Stimulated activated CD8-positive, alpha-beta memory T cell treated with anti-CD3 and anti-CD28 coated beads, Interleukin-4, amount 100 ng/mL, for 24 hours (primary cell): ENCODE measurements at regions not wholly inside any gene's neighbourhood (a gene's known extent, or its start where the extent isn't known, plus 50 kb on each side); places are given as distances from the start of the nearest gene placed in this dataset.

Source experiments
- DNase-seq: peaks from one replicate; pipeline ENCODE4 v3.0.0-alpha.2; 2020; ENCODE audit warnings: low read depth

DNA sequence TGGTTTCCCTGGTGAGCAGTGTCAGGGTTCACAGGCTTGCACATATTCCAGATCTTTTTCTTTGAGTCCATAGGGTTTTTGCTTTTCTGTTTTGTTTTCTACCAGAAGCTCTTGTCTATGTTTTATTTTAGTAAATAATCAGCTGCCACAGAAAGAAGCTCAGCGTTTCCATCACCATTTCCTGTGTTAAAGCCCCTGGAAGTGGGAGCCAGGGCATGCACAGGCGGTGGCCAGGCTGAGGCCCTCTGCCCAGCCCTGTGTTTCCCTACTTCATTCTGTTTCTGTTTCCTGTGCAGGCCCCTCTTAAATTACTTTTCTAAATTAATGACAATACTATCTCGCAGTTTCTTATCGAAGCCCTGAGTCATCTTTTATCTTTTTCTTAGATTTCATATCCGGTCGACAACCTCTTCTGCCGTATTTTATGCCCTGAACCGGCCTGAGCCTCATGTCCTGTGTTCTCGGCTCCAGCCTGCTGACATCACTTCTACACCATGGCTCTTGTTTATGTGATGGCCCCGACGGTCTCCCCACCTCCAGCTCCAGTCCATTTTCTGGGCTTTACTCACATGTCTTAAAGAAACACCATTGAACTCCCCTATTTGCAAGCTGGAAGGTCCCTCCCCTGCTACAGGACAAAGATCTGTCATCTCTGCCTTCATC is 442.2 kb downstream of the TCERG1L start:
- no peak for DNase-seq

DNA sequence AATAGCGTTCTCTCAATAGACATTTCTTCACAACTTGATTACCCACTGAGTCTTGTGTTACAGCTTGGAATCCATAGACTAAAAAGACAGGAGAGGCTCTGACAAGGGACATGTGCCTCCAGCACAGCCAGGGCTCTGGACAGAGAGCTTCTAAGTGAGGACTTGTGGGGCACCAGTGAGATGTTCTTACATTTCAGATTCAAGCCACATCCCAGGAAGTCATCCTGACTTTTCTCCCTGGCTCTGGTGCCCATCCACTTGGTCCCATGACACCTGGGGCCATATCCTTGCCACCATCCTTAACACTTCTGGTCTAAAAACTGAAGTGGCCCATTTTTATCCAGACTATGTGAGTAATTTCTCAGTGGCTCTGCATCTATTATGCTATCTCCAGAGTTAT is 440.1 kb downstream of the TCERG1L start:
- DNase-seq, result no peak

DNA sequence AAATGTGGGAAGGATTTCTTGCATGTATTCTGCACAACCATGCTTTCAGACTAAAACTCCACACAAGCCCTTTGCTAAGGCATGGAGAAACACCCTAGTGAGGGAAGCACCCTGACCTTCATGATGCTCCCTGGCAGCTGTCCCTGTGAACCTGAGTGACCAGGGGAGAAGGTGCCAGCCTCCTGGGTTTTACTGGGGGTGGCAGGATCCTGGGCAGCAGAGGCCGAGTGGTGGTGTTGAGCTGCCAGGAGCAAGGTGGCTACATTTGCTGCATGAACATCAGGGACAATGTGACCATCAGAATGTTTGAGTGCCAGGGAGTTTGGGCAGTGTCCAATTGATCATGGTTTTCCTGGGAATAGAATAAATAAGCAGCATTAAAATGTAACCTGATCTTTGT is 437.9 kb downstream of the TCERG1L start:
- no peak for DNase-seq

DNA sequence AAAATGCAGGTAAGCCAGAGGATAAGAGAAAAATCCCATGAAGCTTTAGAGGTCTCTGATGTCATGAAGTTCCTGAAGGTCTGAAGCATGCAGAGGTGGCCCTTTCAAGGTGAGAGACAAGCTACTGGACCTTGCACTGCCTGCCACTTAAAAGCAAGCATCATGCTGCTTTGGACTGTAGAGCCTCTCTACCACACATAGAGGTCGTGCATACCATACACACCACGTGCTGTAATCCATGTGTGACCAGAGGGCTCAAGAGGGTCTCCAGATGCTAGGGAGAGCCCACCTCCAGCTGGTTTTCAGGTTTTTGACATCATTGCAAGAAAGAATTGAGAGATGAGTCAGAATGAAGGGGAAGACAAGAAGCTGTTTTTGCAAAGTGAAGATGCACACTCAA is 436.4 kb downstream of the TCERG1L start:
- DNase-seq, result no peak

DNA sequence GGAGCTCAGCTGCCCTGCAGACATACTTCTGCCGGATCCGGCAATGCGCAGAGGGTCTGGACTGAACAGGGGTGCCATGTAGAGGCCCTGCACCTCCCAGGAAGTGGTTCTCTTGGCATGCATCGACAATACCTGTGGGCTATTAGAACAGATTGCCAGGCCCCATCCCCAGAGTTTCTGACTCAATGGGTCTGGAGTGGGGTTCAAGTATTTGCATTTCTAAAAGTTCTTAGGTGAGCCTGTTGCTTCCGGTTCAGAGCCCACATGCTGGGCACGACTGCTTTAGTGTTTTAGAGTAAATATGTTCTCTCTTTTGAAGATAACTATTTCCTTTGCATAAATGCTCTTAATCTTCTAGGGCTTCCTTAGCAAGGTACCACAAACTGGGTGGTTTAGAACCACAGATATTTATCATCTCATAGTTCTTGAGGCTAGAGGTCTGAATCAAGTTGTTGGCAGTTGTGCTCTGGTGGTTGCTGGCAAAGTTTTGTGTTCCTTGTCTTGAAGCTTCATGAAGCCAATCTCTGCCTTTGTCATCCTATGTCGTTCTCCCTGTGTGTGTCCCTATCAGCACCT is 435.5 kb downstream of the TCERG1L start:
- no peak for DNase-seq

DNA sequence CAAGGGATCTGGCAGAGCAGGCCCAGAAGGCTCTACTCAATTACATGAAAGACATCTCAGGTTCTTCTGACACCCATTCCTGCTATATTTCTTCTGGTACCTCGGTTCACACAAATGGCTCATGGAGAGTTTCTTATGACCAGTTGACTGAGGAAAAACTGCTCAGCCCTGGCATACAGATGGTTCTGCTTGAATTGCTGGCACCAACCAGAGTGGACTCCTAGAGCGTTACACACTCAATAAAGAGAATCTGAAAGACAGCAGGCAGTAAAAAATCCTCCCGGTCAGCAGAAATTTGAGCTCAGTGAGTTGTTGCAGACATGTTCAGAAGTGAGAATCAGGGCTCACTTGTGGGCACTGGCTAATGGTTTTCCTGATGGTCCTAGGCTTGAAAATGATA is 434.4 kb downstream of the TCERG1L start:
- DNase-seq, result no peak

DNA sequence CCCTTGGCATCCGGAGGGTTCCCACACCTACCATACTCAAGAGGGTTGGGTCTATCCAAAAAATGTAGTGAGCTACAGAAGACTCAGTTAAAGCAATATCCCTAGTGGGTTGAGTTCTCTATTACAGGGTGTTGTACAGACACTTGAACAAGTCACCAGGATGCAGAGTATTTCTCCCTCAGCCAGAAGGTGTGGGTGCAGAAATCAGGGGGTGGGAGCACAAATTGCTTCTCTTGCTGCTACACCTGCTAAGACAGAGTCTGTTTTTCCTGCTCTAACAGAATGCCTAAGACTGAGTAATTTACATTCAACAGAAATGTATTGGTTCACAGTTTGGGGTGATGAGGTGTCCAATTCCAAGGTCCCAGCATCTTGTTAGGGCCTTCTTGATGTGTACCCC is 433.4 kb downstream of the TCERG1L start:
- DNase-seq, result no peak

DNA sequence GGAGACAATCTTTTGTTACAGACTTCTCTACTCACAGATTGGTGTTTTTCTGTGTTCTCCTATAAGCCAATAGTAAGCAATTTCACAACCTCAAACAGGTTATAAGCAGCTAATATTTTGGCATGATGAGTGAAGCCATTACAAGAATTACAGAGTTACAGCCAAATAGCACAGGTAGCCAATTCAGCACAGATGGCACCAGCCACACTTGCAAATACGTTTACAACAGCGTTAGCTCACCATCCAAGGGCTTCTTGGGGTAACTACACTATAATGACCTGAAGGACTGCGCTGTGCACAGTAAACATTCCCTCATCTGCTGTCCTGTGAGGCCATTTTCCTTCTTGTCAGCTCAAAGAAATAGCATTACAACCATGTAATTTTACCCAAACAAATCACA is 428.6 kb downstream of the TCERG1L start:
- no peak for DNase-seq

DNA sequence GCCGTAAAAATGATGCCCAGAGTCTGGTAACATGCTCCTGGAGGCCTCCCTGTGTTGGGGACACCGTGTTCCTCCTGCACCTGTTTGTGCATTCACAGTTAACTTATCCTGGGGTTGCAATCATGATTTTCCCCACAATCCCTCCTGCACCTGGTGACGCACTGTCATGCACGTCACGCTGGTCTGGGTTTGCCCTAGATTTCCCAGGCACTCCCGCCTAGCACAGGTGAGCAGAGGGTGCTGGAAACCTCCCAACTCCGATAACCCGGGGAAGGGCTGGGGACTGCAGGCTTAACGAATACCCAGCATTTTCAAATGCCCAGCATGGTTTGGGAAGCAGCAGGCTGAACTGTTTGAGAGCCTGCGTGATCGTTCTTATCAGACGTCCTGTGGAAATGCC is 427.1 kb downstream of the TCERG1L start:
- no peak for DNase-seq

DNA sequence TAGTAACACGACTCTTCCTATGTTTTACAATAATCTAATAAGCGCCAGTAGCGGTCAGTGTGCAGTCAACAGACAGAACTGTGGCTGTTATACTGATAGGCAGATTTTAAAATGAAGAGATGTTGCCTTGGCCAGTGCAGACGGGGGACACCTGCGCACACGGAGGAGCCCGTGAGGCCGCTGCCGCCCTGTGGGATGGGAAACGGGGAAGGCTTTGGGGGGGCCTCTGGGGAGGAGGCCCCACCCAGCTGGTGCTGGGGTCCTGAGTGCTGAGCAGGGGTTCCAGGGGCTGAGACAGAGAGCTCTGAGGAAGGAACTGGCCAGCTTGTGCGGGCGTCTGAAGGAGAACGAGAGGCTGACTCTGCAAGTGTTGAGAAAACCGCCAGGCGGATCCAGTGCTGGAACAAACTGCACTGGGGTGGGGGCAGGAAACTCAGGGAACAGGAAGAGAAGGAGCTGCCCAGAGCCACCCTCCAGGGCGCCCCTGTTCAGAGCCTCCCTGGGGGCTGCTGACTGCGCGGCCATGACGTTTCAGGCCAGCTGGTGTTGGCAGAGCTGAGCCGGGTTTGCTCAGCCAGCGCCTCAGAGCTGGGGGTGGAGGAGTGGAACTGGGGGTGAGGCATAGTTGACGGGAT is 426.4 kb downstream of the TCERG1L start:
- no peak for DNase-seq

DNA sequence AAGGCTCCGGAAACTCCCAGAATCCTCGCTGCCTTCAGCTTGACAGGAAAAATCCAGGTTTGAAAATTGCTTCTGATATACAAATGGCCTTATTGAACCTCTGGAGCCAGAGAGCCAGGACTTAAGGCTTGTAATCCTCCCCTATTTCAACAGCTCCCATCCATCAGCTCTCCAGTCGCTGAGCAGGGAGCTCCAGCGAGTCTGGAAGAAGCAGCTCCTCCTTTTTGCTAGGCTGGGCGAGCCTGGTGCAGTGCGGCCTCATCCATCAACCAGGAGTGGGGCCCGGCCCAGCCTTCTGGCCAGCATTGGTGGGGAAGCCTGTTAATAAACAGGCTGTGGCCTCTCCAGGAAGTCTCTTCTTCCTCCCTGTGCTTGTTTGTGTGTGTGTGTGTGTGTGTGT is 424.4 kb downstream of the TCERG1L start:
- no peak for DNase-seq

DNA sequence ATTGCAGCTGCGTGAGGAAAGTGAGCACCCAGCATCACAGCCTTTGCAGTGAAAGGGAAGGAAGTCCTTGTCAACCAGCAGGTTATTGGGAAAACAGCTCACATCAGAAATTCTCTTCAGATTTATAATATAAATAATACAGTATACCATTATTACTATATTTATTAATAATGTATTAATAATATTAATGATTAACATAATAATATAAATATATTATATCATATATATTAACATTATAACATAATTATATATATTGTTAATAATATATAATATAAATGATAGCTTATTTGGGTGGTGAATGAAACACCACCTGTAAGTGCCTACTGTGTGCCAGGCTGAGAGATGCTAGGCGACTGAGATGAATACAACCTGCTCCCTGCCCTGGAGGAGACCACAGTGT is 423.0 kb downstream of the TCERG1L start:
- no peak for DNase-seq

DNA sequence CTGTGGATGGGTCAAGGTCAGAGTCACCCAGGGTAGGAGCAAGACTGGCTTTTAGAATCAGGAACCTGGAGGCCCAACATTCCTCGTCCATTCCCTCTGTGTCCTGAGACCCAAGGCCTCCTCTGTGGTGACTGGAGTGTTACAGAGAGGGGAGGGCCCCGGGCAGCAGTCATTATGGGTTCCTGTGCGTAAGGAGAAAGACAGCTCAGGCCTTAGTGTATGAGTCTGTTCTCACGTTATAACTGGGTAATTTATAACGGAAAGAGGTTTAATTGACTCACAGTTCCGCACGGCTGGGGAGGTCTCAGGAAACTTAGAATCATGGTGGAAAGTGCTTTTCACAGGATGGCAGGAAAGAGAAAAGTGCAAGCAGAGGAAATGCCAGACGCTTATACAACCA is 422.3 kb downstream of the TCERG1L start:
- no peak for DNase-seq

DNA sequence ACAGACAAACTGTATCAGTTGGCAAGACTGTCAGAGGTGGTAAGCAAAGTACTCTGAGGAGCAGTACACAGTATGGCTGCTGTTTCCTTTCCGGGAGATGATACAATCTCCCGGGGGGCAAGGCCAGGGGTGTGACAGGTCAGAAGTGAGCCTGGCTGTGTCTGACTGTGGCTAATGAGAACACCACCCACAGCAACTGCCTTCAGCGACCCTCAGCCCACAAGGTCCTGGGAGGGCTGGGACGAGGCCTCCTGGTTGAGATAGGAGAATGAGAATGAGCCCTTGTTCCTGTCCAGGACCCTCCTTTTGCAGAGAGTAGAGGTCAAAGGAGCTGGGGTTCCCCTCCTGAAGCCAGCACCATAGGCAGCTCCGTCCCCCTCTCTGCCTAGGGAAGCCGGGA is 421.7 kb downstream of the TCERG1L start:
- no peak for DNase-seq

DNA sequence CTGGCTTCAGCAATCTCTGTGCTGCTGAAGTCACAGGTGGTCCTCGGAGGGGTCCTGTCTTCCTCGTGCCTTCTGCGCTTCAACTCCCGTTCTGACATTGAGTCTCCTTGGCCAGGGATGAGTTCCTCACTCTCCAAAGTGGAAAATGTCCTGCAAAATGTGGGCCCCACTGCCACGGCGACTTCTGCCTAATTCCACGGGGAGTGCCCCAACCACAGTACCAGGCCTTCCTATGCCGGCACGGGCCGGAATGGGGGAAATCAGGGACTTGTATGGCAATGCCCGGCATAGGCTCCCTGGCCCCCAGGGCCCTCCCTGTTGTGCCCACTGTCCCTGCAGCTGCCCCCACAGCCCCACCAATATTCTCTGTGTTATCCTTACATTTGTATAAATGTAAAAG is 420.5 kb downstream of the TCERG1L start:
- no peak for DNase-seq

DNA sequence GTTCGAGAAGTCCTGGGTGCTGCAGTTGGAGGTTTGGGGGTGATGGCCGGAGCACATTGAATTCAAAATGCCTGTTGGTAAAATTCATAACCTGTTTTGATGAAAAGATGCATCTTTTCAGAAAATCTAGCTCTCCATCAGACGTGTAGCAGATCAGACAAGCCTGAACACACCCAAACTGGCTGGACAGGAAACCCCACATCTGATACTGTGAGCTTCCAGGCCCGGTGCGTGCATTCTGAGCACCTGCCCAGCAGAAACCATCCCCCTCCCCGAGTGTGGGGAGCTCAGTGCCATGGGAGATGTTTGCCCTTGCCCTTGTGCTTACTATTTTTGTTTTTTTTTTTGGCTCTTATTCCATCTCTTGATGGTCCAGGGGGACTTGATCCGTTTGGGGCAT is 417.1 kb downstream of the TCERG1L start:
- DNase-seq, result no peak

DNA sequence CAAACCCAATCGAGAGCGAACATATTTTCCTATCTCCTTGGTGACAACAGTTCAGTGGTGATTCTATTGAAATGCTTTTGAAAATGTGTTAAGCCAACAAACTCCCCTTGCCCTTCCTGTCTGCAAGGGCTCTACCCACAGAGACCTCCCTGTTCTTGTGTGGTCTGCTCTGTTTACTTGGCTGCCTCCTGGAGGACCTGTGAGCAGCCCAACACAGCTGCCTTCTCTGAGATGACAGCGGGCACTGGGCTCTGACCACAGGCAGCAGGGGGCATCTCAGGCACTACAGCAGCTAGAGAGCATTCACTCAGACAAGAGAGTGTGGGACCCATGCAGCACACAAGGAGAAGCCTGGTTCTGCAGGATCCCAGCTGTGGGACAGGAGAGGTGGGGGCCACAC is 416.4 kb downstream of the TCERG1L start:
- no peak for DNase-seq

DNA sequence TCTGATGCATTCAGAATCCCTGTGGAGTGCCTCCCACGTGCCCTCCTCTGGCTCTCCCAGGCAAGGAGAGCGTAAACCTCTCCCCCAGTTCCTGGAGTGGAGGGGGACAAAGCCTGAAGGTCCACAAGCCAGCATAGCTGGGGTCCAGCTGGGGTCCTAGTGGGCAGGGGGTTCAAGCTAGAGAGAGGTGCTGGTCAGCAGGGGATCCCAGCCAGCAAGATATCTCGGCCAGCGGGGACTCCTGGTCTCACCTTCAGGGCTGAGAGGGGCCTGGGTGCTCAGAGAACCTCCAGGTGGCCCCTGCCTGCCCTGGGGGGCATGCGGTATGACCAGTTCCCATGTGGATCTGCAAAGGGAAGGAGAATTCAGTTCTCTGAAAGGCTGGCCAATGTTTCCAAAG is 413.7 kb downstream of the TCERG1L start:
- no peak for DNase-seq

DNA sequence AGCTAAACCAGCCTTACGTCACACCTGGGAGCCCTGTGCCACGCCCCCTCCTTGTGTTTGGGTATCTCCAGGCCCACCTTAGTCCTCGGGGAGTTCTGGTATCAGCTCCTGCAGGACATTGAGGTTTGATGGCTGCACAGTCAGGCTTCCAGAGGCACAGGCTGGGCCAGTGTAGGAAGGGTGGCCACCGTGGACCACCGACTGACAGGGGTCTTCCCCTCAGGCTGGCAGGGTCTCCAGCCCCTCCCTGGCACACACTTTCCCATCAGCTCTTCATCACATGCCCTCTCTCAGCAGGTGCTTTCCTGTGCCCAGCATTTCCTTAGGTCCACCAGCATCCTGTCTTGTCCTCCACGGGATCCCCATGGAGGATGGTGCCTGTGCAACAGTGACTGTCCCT is 413.1 kb downstream of the TCERG1L start:
- DNase-seq, result no peak

DNA sequence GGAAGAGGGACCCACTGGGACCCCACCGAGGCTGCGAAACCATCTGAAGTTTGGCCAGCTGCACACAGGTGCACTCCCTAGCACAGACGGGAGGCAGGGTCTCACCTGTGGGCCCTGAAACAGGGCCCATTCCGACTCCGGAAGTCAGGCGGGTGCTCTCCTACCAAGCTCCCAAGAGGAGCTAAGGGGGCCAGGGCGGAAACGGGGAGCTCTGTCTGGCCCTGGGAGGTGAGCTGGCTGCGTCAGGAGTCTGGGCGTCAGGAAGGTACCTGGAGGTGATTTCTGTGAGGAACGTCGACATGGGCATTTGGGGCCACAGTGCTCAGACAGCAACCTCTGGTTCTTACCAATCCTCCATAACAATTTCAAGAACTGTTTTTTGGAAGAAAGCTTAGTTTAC is 411.7 kb downstream of the TCERG1L start:
- DNase-seq, result no peak

DNA sequence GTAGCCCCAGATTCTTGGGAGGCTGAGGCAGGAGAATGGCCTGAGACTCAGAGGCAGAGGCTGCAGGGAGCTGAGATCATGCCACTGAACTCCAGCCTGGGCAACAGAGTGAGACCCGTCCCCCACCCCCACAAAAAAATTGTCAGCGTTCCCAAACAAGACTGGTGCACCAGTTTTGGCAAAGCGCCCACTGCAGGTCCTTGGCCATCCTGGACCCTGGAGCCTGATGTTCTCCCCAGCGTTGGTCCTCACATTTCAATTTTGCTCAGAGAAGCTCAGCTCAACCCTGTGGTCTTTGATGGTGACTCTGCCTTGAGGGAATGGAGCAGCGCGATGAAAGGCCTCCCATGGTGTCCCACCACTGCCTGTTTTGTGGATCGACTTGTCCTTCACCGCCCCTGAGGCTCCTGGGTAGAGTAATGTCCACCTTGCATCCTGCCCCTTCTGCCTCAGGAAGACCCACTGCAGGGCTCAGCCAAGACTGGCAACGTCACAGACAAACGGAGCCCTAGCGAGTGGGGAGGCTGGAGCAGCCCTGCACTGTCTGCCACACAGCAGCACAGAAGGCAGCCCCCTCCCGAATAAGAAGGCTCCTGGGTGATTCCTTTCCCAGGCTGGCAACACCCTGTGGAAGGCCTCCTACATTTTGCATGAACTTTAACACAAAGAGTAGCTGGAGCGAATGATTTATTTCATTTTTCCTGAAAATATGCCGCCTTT is 410.9 kb downstream of the TCERG1L start:
- no peak for DNase-seq

DNA sequence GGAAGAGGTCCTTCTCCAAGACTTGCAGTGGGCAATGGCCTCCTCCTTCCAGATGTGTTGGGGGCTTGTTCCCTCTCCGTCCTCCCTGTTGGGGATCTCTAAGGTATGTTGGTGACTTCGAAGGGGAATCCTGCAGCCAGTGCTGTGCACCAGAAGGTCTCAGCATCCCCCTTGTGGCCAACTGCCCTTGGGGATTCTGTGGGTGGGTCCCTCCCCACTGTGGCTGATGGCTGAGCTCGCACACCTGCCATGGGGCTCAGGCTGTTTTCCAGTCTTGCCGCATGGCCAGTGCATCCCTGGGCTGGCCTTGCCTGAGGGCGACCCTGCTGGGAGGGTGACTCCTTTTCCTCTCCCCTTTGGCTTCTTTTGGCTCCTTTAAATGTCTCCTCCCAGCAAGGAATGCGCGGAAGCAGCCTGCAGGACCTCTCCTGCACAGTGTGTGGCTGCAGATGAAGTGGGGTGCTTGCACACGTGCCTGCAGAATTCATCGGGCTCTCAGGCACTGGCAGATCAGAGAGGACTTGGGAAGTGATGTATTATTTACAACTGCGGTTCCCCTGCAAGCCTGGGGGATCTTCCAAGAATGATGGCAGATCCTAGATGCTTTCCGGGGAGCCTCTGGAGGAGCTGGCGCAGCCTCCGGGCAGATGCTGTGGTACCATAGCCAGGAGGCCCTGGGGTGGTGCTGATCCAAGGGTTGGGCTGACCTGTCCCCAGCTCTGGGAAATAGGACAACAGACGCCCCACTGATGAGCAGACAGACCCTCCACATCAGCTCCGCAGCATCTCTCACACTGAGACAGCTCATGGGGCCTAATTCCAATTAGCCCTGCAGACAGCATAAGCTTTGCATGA is 410.0 kb downstream of the TCERG1L start:
- DNase-seq, result no peak
